Fibroblast of villous mesenchyme (primary cell): ENCODE measurements at regions not wholly inside any gene's neighbourhood (a gene's known extent, or its start where the extent isn't known, plus 50 kb on each side); places are given as distances from the start of the nearest gene placed in this dataset.

ENCODE experiments used
- DNase-seq: peaks from one replicate; pipeline ENCODE4 v3.0.0-alpha.2; 2010; ENCODE audit warnings: low read depth
- H3K4me3 ChIP-seq: 2 replicates; pipeline ENCODE4 v1.5.1; 2011; ENCODE audit warnings: low read depth, mild to moderate bottlenecking, low read length
- CTCF ChIP-seq: IDR thresholded peaks from 2 replicates; pipeline ENCODE4 v1.5.1; 2012; ENCODE audit warnings: low read depth, mild to moderate bottlenecking, low read length; ENCODE audit not compliant: insufficient read depth

- no peak for TF ChIP-seq CTCF
- no peak overlapping the region for H3K4me3 ChIP-seq
- DNase-seq = no peak
These were observed 300.9 kb downstream of the CYP26B1 start for GRCh38 chr2:71846669-71847291.

GRCh38 chr2:71846072-71846471 is 301.6 kb downstream of the CYP26B1 start:
- no peak for TF ChIP-seq CTCF
- no peak for DNase-seq
- no peak overlapping the region for H3K4me3 ChIP-seq

- no peak for TF ChIP-seq CTCF
- no peak for DNase-seq
- no peak overlapping the region for H3K4me3 ChIP-seq
These were observed 302.7 kb downstream of the CYP26B1 start for GRCh38 chr2:71844967-71845366.

- no peak for TF ChIP-seq CTCF
- no peak overlapping the region for H3K4me3 ChIP-seq
- peak; percentile 59 for DNase-seq
These were observed 304.2 kb downstream of the CYP26B1 start for GRCh38 chr2:71843391-71843850.

- no peak for DNase-seq
- H3K4me3 ChIP-seq = no peak overlapping the region
These were observed 304.9 kb downstream of the CYP26B1 start for GRCh38 chr2:71842744-71843143.

GRCh38 chr2:71839826-71840225 is 307.8 kb downstream of the CYP26B1 start:
- H3K4me3 ChIP-seq = no peak overlapping the region
- no peak for TF ChIP-seq CTCF
- no peak for DNase-seq

More at GRCh38 chr2:71842744-71843143, 304.9 kb downstream of the CYP26B1 start:
- no peak for TF ChIP-seq CTCF

- no peak overlapping the region for H3K4me3 ChIP-seq
- TF ChIP-seq CTCF = no peak
- no peak for DNase-seq
These were observed 312.9 kb downstream of the CYP26B1 start for GRCh38 chr2:71834796-71835195.
